M059J (cell line): ENCODE measurements at regions not wholly inside any gene's neighbourhood (a gene's known extent, or its start where the extent isn't known, plus 50 kb on each side); places are given as distances from the start of the nearest gene placed in this dataset.

Experiments used
- DNase-seq: peaks from one replicate; pipeline ENCODE4 v3.0.0-alpha.2; 2012; ENCODE audit warnings: low read depth

DNA sequence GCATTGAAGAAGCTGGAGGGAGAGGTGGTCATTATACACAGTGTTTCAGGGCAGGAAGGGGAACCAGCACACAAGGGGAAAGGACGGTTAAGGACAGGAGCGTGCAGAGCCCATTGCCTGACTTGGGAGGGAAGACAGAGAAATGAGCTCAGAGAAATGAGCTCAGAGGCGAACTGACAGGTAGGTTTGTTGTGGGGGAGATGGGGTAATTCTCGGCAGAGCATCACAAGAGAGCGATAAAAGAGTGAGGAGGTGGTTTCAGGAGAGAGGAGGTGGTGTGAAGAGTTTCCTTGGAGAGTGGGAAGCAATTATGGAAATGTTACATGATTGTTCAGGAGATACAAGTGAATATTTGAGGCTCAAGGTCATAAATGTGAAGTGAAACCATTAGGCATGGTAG, 61.0 kb downstream of the MRGPRX1 start:
- DNase-seq, result no peak

DNA sequence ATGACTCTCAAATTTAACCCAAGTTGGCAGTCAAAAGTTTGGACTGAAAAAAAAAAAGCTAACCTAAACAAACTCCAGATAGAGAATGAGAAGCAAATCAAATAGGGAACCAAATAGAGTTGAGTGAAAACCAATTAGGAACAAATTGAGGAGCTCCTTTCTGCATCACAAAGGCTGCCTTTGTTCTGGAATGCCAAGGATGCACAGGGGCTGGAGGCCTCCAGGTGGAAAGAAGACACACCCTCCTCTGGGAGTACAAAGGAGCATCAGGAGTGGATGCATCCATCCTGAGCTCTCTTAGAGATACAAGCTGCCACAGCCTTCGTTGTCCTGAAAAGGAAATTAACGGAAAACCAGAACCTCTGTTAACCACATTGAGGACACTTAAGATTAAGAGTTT, 73.3 kb downstream of the MRGPRX1 start:
- no peak for DNase-seq

DNA sequence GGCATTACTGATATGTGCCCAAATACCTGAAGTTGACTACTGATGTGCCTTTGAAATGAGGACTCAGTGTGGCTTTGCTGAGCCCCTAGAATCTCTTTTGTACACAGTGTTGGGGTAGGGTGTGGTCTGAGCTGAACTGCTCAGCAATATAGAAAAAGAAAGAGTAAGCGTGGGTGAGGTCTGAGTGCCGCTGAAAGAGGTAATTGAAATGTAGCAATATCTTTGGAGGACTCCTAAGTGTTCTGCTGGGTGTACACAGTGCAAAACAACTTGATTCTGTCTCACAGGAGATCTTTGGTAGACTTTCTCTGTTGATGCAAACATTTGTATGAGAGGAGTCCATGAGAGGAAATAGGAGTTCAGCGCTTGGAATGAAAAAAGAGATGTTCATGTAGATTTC, 73.7 kb upstream of the PTPN5 start:
- no peak for DNase-seq

DNA sequence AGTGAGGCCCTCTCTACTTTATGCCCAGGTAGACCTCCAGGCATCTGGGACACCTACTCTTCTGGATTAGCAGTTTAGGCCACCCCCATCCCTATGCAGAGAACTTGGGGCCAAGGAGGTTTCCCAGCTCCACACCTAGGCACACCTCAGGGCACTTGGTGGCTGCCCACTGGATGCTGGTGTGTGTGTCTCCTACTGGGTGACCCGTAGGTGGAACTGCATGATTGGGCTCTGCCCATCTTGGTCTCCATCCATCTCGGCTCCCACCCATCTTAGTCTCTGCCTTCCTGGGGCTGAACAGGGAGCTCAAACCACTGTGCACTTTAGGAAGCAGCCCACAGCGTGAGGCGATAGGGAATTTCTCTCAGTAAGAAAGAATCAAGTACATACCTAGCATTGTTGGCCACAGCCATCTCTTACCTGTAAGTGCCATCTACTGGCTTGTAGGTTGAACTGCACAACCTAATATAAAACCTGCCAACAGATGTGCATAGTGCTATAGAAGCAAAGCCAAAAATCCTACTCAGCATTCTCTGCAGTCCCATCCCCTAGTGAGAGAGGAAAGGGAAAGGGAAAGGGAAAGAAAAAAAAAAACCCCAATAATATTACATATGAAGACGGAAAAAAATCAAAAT, 61.6 kb upstream of the PTPN5 start:
- DNase-seq, result peak; percentile 35

DNA sequence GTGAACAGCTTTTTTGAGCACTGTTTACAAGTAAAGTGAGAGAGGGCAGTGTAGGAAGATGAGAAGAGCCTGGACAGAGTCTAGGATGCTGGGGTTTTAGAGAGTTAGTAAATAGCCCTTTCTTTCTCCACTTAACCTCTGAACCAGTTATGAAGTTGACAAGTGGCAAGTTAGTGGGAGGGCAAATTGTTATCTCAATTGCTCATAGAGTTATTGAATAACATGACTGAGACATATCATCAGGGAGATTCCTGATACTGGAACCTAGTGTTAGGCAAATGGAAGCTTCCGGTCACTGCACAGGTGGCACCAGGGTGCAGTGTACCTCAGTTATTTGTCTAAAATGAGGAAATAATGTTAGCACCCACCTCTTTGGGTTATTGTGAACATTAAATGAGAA, 57.8 kb upstream of the PTPN5 start:
- no peak for DNase-seq

DNA sequence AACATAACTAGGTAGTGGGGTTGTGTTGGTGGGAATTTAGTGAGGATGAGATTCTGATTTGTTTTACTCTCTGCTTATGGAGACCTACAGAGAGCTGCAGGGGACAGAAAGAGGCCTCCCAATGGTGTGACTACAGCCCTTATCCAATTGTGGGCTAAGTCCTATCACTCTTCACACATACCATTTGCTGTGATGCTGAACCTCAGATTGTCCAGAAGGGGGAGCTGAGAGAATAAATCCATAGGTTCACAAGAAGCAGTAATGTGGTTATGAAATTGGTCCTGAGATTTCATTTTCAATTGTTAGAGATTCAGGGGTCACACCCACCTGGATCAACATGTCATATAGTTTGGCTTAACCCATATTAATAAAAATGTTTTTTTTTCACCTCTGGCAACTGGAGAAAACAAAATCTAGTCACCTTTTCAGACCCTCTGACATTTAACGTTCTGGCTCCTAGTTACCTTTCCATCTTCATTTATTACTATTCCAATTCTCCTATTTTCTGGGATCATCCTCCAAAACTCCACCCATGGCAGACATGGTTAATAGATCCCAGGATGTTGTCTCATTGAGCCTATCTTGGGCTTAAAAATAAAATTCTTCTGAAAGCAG, 53.3 kb upstream of the PTPN5 start:
- peak; percentile 49 for DNase-seq
